ENCODE measurements at regions not wholly inside any gene's neighbourhood (a gene's known extent, or its start where the extent isn't known, plus 50 kb on each side); places are given as distances from the start of the nearest gene placed in this dataset.
A peak's percentile ranks its signal among the peaks of the same experiment; 100 is the strongest.

- no peak for DNase-seq
Measured at GRCh38 chrY:19354061-19354856, 390.3 kb downstream of the KDM5D start.

- DNase-seq = no peak
Measured at GRCh38 chrY:19351616-19352015, 392.9 kb downstream of the KDM5D start.

GRCh38 chrY:19321701-19322100 lies 422.8 kb downstream of the KDM5D start:
- DNase-seq = no peak

- no peak for DNase-seq
Measured at GRCh38 chrY:19319135-19319534, 425.4 kb downstream of the KDM5D start.

- DNase-seq = no peak
Measured at GRCh38 chrY:19317271-19317987, 427.1 kb downstream of the KDM5D start.

- DNase-seq = no peak
Measured at GRCh38 chrY:19307627-19308026, 436.9 kb downstream of the KDM5D start.

- no peak for DNase-seq
Measured at GRCh38 chrY:19303136-19303535, 441.4 kb downstream of the KDM5D start.

GRCh38 chrY:19290925-19291324 lies 453.6 kb downstream of the KDM5D start:
- no peak for DNase-seq

- DNase-seq = no peak
Measured at GRCh38 chrY:19274076-19274475, 470.4 kb downstream of the KDM5D start.

- DNase-seq = no peak
Measured at GRCh38 chrY:19268331-19268730, 476.2 kb downstream of the KDM5D start.

- no peak for DNase-seq
Measured at GRCh38 chrY:19265404-19265803, 479.1 kb downstream of the KDM5D start.

GRCh38 chrY:19262310-19262709 lies 482.2 kb downstream of the KDM5D start:
- no peak for DNase-seq

- peak in 1 of 2 donors; percentile 19 for DNase-seq
Measured at GRCh38 chrY:19232276-19232994, 458.9 kb upstream of the HSFY2 start.

GRCh38 chrY:19220784-19221183 lies 447.2 kb upstream of the HSFY2 start:
- no peak for DNase-seq

GRCh38 chrY:19208915-19209314 lies 435.4 kb upstream of the HSFY2 start:
- DNase-seq = no peak

GRCh38 chrY:19207048-19207447 lies 433.5 kb upstream of the HSFY2 start:
- no peak for DNase-seq

GRCh38 chrY:19180824-19181223 lies 407.3 kb upstream of the HSFY2 start:
- DNase-seq = no peak

GRCh38 chrY:19168202-19168565 lies 394.6 kb upstream of the HSFY2 start:
- DNase-seq = no peak

GRCh38 chrY:19167319-19168201 lies 394.0 kb upstream of the HSFY2 start:
- DNase-seq = no peak

GRCh38 chrY:19148783-19149182 lies 375.2 kb upstream of the HSFY2 start:
- no peak for DNase-seq

- DNase-seq = no peak
Measured at GRCh38 chrY:19146296-19146695, 372.8 kb upstream of the HSFY2 start.

- no peak for DNase-seq
Measured at GRCh38 chrY:19142093-19142492, 368.6 kb upstream of the HSFY2 start.
